ENCODE measurements at regions not wholly inside any gene's neighbourhood (a gene's known extent, or its start where the extent isn't known, plus 50 kb on each side); places are given as distances from the start of the nearest gene placed in this dataset.

GRCh38 chr11:109508943-109509342, 87.0 kb downstream of the C11orf87 start:
- no peak for TF ChIP-seq CTCF (IDR thresholded peaks at IDR 0.05)
- no peak for TF ChIP-seq EZH2 (IDR thresholded peaks at IDR 0.05)
- no peak for TF ChIP-seq EZH2phosphoT487 (IDR thresholded peaks at IDR 0.05)
